SK-N-MC (cell line): ENCODE measurements at regions not wholly inside any gene's neighbourhood (a gene's known extent, or its start where the extent isn't known, plus 50 kb on each side); places are given as distances from the start of the nearest gene placed in this dataset.

Experiments used
- DNase-seq: peaks from one replicate; pipeline ENCODE4 v3.0.0-alpha.2; 2011; ENCODE audit warnings: low read depth, low spot score
- H3K27ac ChIP-seq: fragments of 200-600 bp; sonication (generic); 2 replicates; pipeline ENCODE4 v1.5.1; 2016; ENCODE audit warnings: mixed run types
- H3K36me3 ChIP-seq: fragments of 200-600 bp; sonication (generic); 2 replicates; pipeline ENCODE4 v1.6.1; 2017; ENCODE audit warnings: antibody characterized with exemption, low read length, mixed read lengths; ENCODE audit not compliant: insufficient read depth
- H3K4me3 ChIP-seq: fragments of 200-600 bp; sonication (generic); 2 replicates; pipeline ENCODE4 v1.5.1; 2016
- H3K9ac ChIP-seq: fragments of 200-600 bp; sonication (generic); 2 replicates; pipeline ENCODE4 v1.8.0; 2017; ENCODE audit warnings: mixed run types, mixed read lengths; ENCODE audit not compliant: insufficient read length
- H3K9me3 ChIP-seq: fragments of 200-600 bp; sonication (generic); 2 replicates; pipeline ENCODE4 v1.6.1; 2017; ENCODE audit warnings: low read depth, mild to moderate bottlenecking, antibody characterized with exemption, low read length, moderate library complexity, mixed read lengths
- EZH2 ChIP-seq: fragments of 200-600 bp; sonication (generic); IDR thresholded peaks from one replicate; pipeline ENCODE4 v1.6.1; 2017; ENCODE audit warnings: antibody characterized with exemption
- FOXP2 ChIP-seq: optimal IDR thresholded peaks from 2 replicates; pipeline ENCODE3; 2011; ENCODE audit warnings: mild to moderate bottlenecking, moderate library complexity; ENCODE audit not compliant: insufficient read depth; ENCODE audit errors: extremely low read length, control extremely low read depth
- POLR2AphosphoS5 ChIP-seq: IDR thresholded peaks from 2 replicates; pipeline ENCODE4 v1.6.1; 2012; ENCODE audit warnings: mild to moderate bottlenecking, low read depth, low read length, borderline replicate concordance

DNA sequence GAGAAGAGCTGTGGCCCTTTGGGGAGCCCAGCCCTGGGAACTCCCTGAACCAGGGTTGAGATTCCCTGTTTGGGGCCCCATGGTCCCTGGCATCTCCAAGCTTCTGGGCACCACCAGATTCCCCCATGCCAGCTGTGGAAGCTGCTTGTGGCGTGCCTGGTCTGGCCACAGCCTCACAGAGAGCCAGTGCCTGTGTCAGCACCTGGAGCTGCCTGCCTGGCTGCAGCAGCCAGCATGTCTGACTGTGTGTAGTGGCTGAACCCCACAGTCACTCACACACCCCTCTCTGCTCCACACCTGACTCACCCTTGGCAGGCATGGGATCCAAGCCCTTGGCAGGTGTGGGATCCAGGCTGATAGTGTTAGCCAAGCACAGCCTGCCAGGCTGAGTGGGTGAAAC, 97.2 kb upstream of the GALNTL6 start:
- no peak overlapping the region for H3K27ac ChIP-seq
- H3K9me3 ChIP-seq: no peaks in the 10 kb centered on the region
- H3K4me3 ChIP-seq: no peak overlapping the region
- TF ChIP-seq FOXP2 (no peak), EZH2 (no peak), POLR2AphosphoS5 (no peak)
- no peak for DNase-seq
- no peak overlapping the region for H3K9ac ChIP-seq
- no peaks in the 10 kb centered on the region for H3K36me3 ChIP-seq

DNA sequence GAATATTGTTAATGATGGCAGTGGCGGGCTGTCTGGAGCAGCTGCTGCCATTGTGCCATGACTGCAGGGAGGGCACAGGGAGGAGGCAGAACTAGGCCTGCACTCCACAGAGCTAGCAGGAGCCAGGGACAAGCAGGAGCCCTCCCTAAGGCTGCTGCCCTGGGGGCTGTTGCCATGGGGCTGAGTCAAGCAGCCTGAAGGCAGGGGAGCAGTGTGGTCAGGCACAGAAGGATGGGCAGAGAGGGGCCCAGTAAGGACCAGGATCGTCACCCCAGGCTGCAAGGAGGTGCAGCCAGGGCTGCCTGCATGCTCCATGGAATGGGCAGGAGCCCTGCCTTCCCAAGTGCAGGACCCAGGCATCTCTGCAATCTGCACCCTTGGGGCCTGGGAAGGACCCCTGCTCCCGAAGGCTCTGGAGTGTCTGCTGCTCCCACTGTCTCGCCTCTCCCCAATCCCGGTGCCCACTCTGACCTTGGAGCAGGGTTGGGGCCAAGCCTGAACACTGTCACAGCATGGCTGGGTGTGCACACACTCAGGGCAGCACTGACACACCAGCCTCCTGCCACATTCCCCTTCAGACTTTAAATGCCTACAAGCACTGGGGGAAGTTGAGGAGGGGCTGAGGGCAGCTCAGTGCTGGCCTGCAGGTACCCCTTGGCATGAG, 98.3 kb upstream of the GALNTL6 start:
- H3K4me3 ChIP-seq: no peak overlapping the region
- H3K9ac ChIP-seq: no peak overlapping the region
- TF ChIP-seq FOXP2 (no peak), EZH2 (no peak), POLR2AphosphoS5 (no peak)
- DNase-seq: no peak
- no peaks in the 10 kb centered on the region for H3K9me3 ChIP-seq
- no peaks in the 10 kb centered on the region for H3K36me3 ChIP-seq
- H3K27ac ChIP-seq: no peak overlapping the region

DNA sequence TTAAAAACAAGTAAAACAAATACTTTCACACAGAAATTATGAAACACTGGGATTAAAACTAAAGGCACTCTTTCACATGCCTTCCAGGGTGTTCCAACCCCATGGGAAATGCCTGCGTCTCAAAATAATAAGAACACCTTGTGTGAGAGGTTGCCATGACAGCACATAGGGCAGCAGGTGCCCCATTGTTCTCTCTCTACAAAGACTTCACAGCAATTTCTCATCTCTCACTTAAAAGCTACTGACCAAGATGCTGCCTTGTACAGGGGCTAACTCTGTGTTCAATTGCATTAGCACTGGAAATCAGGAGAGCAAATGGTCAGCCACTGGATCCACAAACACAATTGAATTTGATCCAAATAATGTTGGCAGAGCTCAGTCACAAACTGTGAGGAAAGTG, 102.5 kb upstream of the GALNTL6 start:
- Histone ChIP-seq H3K9me3 (no peaks in the 10 kb centered on the region), H3K9ac (no peak overlapping the region), H3K36me3 (no peaks in the 10 kb centered on the region), H3K27ac (no peak overlapping the region), H3K4me3 (no peak overlapping the region)
- DNase-seq: no peak
- TF ChIP-seq POLR2AphosphoS5 (no peak), EZH2 (no peak), FOXP2 (no peak)

DNA sequence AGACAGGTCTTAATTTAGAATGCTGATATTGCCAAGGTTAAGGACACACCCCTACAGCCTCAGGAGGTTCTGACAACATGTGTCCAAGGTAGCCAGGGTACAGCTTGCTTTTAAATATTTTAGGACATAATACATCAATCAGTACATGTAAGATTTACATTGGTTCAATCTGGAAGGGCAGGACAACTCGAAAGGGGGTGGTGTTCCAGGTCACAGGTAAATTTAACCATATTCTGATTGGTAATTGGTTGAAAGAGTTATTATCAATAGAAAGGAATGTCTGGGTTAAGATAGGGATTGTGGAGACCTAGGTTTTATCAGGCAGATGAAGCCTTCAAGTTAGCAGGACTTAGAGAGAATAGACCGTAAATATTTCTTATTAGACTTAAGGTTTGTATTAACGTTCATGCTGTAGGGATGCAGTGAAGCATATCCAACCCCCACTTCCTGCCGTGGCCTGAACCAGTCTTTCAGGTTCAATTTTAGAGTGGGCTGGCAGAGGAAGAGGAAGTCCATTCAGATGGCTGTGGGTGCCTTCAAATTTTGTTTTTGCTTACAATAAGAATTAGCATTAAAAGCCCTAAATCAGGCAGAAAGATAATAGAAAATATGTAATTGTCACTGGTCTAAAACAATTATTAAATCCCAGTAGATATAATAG, 136.5 kb upstream of the GALNTL6 start:
- DNase-seq: no peak
- no peak overlapping the region for H3K27ac ChIP-seq
- TF ChIP-seq POLR2AphosphoS5: no peak

DNA sequence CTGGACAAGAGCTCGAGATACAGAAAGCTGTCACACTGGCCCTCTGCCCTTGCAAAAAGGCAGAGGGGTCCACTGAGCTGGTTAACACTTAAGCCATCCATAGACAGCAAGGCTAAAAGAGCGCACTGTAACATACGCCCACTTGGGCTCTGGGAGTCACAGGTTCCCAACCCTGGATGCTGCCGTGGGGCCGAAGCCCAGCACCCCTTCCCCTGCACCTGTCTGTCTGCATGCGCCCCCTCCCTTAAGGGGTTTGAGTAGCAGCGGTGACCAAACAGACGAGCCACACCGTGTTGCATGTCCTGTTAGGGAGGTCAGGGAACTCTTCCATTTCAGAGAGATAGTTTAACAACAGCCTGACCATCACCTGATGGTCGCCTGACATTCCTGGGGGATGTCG, 138.4 kb upstream of the GALNTL6 start:
- DNase-seq: no peak
- H3K4me3 ChIP-seq: no peak overlapping the region
- no peak overlapping the region for H3K27ac ChIP-seq
- TF ChIP-seq POLR2AphosphoS5 (no peak), FOXP2 (no peak), EZH2 (no peak)
- H3K9me3 ChIP-seq: no peaks in the 10 kb centered on the region
- no peaks in the 10 kb centered on the region for H3K36me3 ChIP-seq
- H3K9ac ChIP-seq: no peak overlapping the region

More for the DNA sequence above, 136.5 kb upstream of the GALNTL6 start:
- no peak overlapping the region for H3K9ac ChIP-seq
- no peaks in the 10 kb centered on the region for H3K36me3 ChIP-seq
- H3K9me3 ChIP-seq: no peaks in the 10 kb centered on the region
- H3K4me3 ChIP-seq: no peak overlapping the region

DNA sequence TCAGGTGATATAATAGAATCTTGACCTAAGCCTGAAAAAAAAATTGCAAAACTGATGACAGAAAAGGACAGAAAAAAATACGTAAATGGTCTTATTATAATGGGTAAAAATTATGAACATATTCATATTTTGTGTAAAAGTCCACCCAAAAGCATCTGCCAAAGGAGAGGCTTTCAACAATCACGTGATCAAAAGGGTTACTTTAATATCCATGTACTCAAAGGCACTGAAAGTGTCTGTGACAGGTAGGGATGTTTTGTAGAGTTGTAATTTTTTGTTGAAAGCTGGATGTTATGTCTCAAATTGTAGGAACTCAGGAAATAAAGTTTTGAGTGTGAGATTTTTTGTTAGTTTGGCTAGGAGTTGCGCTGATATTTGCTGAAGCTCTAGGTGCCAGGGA, 144.8 kb upstream of the GALNTL6 start:
- Histone ChIP-seq H3K36me3 (no peaks in the 10 kb centered on the region), H3K9ac (no peak overlapping the region), H3K27ac (no peak overlapping the region), H3K4me3 (no peak overlapping the region), H3K9me3 (no peaks in the 10 kb centered on the region)
- DNase-seq: no peak
- TF ChIP-seq EZH2: no peak
- no peak for TF ChIP-seq FOXP2
- TF ChIP-seq POLR2AphosphoS5: no peak

DNA sequence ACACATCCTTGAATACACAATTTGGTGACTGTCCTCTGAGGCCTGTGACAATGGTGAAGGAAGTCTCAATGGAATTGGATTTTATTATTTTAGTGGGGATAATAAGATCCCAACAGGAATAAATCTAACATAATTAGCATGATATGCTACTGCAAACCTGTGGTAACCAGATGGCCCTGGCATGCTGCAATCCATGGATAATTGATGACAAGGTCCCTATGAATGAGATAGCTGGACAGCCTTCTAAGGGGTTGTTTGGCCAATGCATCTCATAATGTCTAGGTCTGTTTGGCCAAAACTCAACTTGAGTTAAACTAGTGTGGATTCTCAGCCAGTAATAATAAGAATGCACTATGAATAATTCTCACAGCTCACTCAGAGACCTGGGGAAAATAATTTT, 145.3 kb upstream of the GALNTL6 start:
- DNase-seq: no peak
- Histone ChIP-seq H3K36me3 (no peaks in the 10 kb centered on the region), H3K9ac (no peak overlapping the region), H3K9me3 (no peaks in the 10 kb centered on the region), H3K4me3 (no peak overlapping the region), H3K27ac (no peak overlapping the region)
- TF ChIP-seq FOXP2 (no peak), EZH2 (no peak), POLR2AphosphoS5 (no peak)

DNA sequence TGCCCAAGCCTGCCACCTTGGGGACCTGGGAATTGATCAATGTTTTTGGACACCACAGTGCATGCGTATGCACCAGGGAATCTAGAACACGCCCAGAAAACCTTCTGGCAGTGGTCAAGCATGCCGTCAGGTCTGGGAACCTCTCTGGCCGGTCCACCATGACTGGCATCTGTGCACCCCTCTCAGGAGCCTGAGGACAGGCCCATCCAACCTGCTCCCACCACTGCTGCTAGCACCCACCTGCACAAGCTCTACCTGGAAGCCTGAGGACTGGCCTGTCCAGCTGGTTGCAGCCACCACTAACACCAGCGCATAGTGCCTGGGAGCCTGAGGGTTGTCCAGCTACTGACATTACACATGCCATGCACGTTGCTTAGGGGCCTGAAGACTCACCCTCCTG, 162.1 kb upstream of the GALNTL6 start:
- Histone ChIP-seq H3K4me3 (no peak overlapping the region), H3K36me3 (no peaks in the 10 kb centered on the region), H3K9me3 (no peaks in the 10 kb centered on the region), H3K27ac (no peak overlapping the region), H3K9ac (no peak overlapping the region)
- TF ChIP-seq EZH2 (no peak), POLR2AphosphoS5 (no peak), FOXP2 (no peak)
- DNase-seq: no peak

DNA sequence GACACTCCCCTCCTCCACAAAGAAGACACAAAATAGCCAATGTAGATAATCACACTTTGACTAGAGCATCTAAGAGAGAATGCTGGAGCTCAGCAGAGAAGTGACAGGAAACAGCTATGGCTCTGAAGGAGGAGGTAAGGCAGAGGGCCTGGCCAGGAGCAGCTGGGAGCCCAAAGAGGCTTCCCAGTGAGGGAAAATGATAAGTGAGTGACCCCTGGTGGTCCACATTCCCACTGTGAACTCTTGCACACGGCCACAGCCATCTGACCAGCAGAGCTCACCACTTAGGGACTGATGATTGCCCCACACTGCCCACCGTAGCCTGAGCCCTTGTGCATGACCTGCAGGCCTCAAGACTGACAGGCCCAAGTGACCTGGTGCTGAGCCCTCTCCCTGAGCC, 162.7 kb upstream of the GALNTL6 start:
- TF ChIP-seq EZH2 (no peak), FOXP2 (no peak), POLR2AphosphoS5 (no peak)
- H3K9me3 ChIP-seq: no peaks in the 10 kb centered on the region
- no peak overlapping the region for H3K9ac ChIP-seq
- no peak overlapping the region for H3K4me3 ChIP-seq
- no peak for DNase-seq
- no peaks in the 10 kb centered on the region for H3K36me3 ChIP-seq
- no peak overlapping the region for H3K27ac ChIP-seq
